Bronchial epithelial cell (primary cell): ENCODE measurements at regions not wholly inside any gene's neighbourhood (a gene's known extent, or its start where the extent isn't known, plus 50 kb on each side); places are given as distances from the start of the nearest gene placed in this dataset.

Experiments
- DNase-seq: peaks from one replicate; pipeline ENCODE4 v3.0.0-alpha.2; 2010; ENCODE audit warnings: low read depth
- FAIRE-seq: peaks from 2 replicates; lab custom pipeline; 2011; peaks lifted over from hg19 to GRCh38; lab: Jason Lieb, UNC
- H3K27me3 ChIP-seq: 2 replicates; pipeline ENCODE4 v1.5.1; 2011; ENCODE audit warnings: low read length; ENCODE audit not compliant: control insufficient read depth, insufficient read depth
- H3K36me3 ChIP-seq: 2 replicates; pipeline ENCODE4 v1.5.1; 2011; ENCODE audit warnings: low read length; ENCODE audit not compliant: control insufficient read depth, insufficient read depth
- H3K4me3 ChIP-seq: 2 replicates; pipeline ENCODE4 v1.5.1; 2011; ENCODE audit warnings: mild to moderate bottlenecking, low read depth, low read length, control low read depth
- TF ChIP-seq, protein P1 (sequence below): IDR thresholded peaks from 2 replicates; pipeline ENCODE4 v1.5.1; 2011; ENCODE audit warnings: mild to moderate bottlenecking, moderate library complexity, low read length, control low read depth, inconsistent platforms; ENCODE audit not compliant: insufficient read depth, severe bottlenecking

DNA sequence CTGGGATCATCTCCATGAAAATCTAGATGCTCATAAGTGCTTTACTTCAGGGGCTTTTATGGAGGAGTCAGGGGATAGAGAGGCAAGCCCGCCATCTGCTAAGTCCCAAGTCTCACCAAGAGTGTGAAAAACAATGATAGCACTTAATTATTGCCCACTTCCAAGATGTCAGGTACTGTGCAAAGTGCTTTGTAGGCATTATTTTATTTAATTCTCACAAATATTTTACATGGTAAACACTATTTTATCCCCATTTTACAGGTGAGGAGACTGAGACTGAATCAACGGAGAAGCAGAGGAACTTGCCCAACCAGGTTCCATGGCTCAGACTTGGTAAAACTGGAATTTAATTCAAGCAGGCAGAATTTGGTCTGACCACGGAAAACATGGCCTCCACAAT, 147.5 kb downstream of the ACKR3 start:
- Histone ChIP-seq H3K27me3 (no peaks in the 10 kb centered on the region), H3K4me3 (no peak overlapping the region), H3K36me3 (no peaks in the 10 kb centered on the region)
- TF ChIP-seq, protein P1, sequence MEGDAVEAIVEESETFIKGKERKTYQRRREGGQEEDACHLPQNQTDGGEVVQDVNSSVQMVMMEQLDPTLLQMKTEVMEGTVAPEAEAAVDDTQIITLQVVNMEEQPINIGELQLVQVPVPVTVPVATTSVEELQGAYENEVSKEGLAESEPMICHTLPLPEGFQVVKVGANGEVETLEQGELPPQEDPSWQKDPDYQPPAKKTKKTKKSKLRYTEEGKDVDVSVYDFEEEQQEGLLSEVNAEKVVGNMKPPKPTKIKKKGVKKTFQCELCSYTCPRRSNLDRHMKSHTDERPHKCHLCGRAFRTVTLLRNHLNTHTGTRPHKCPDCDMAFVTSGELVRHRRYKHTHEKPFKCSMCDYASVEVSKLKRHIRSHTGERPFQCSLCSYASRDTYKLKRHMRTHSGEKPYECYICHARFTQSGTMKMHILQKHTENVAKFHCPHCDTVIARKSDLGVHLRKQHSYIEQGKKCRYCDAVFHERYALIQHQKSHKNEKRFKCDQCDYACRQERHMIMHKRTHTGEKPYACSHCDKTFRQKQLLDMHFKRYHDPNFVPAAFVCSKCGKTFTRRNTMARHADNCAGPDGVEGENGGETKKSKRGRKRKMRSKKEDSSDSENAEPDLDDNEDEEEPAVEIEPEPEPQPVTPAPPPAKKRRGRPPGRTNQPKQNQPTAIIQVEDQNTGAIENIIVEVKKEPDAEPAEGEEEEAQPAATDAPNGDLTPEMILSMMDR = no peak
- FAIRE-seq (no peak), DNase-seq (no peak)

GRCh38 chr2:236717729-236718128, 148.1 kb downstream of the ACKR3 start:
- Histone ChIP-seq H3K27me3 (no peaks in the 10 kb centered on the region), H3K36me3 (no peaks in the 10 kb centered on the region), H3K4me3 (no peak overlapping the region)
- DNase-seq (peak; percentile 54), FAIRE-seq (no peak)
- TF ChIP-seq, protein P1 = no peak

DNA sequence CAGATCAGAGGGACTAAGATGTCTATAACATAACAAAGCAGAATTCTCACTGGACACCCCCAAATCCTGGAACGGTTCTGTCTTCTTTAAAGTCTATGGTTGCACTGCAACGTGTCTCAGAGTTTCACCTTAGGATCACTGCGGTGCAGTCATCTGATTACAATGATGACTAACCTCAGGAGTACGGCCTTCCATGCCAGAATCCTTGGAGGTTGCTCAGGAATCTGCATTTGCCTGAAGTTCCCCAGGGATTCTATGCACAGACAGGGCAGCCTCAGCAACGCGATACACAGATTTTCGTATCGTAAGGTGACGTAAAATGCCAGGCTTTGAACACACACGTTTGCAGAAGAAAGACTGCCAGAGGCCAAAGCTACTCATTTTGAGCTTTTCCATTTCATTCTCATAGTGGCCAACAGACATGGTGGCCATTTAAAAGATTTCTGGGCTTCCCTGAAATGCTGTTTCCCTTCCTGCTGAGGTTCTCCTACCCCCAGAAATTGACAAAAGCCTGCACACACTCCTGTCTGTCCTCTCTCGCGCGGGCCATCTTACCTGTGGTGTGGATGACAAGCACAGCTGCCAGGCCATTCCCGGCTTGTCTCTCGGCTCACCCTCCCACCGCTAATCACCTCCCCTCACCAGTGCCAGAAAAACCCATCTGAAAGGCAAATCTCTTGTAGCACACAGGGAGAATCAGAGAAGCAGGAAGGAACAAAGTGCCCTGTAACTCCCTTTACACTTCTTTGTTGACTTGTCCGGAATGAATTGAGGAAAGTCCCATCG, 148.8 kb downstream of the ACKR3 start:
- no peak for FAIRE-seq
- Histone ChIP-seq H3K36me3 (no peaks in the 10 kb centered on the region), H3K27me3 (no peaks in the 10 kb centered on the region), H3K4me3 (no peak overlapping the region)
- TF ChIP-seq, protein P1 = no peak
- peak; percentile 84 for DNase-seq

DNA sequence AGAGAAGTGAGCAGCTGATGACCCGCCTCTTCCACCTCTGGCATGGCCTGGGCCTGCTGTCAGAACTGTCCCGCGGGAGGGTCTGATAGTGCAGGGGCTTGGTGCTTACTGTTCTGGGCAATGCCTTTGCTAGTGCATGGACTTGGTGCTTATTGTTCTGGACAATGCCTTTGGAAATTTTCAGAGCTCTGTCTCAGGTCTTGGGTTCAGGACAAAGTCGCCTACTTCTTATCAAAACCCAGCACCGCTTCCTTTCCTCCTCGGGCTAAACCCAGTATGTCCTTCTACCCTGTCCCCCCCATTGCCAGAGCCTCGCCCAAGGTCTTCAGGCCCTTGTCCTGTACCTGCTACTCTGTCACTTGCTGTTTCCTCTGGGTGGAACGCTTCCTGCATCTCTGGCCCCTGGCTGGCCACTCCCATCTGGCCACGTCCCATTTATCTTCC, 149.6 kb downstream of the ACKR3 start:
- TF ChIP-seq, protein P1 = no peak
- FAIRE-seq = peak; percentile 52
- no peak for DNase-seq
- no peak overlapping the region for H3K4me3 ChIP-seq
- H3K27me3 ChIP-seq = no peaks in the 10 kb centered on the region
- H3K36me3 ChIP-seq = no peaks in the 10 kb centered on the region

GRCh38 chr2:236720974-236721540, 151.4 kb downstream of the ACKR3 start:
- DNase-seq (peak; percentile 80), FAIRE-seq (no peak)
- Histone ChIP-seq H3K36me3 (no peaks in the 10 kb centered on the region), H3K27me3 (no peaks in the 10 kb centered on the region), H3K4me3 (no peak overlapping the region)
- TF ChIP-seq, protein P1 = no peak
